Esophagus muscularis mucosa (tissue), 4 donors: ENCODE measurements at regions not wholly inside any gene's neighbourhood (a gene's known extent, or its start where the extent isn't known, plus 50 kb on each side); places are given as distances from the start of the nearest gene placed in this dataset.

Experiments
- DNase-seq: peaks from one replicate; pipeline ENCODE4 v3.0.0-alpha.2; 2017; ENCODE audit errors: extremely low spot score
- H3K27ac ChIP-seq, 4 donors: fragments of 200-600 bp; sonication (generic); replicated peaks in 1 of 4; 1 replicate in 3 of 4; 2 replicates in 1 of 4; pipeline ENCODE4 v1.5.1; 2016 to 2019; ENCODE audit warnings: mild to moderate bottlenecking in 1 of 4
- H3K27me3 ChIP-seq, 4 donors: fragments of 200-600 bp; sonication (generic); one replicate each; pipeline versions ENCODE4 v1.5.1 to v1.6.0; 2016 to 2019
- H3K36me3 ChIP-seq, 4 donors: fragments of 200-600 bp; sonication (generic); one replicate each; pipeline ENCODE4 v1.5.1; 2016 to 2019
- H3K4me1 ChIP-seq, 4 donors: fragments of 200-600 bp; sonication (generic); one replicate each; pipeline ENCODE4 v1.5.1; 2016 to 2019
- H3K4me3 ChIP-seq, 4 donors: fragments of 200-600 bp; sonication (generic); 1 replicate in 2 of 4; 2 replicates in 2 of 4; pipeline ENCODE4 v1.5.1; 2016 to 2019; ENCODE audit warnings: mild to moderate bottlenecking in 4 of 4, moderate library complexity in 1 of 4
- H3K9me3 ChIP-seq, 4 donors: fragments of 200-600 bp; sonication (generic); 1 replicate in 3 of 4; 2 replicates in 1 of 4; pipeline ENCODE4 v1.5.1; 2016 to 2019
- EP300 ChIP-seq: sonication (generic); formaldehyde crosslinking; IDR thresholded peaks from one replicate; pipeline ENCODE4 v1.6.1; 2017; ENCODE audit warnings: antibody characterized with exemption
- POLR2A ChIP-seq: fragments of 450-650 bp; IDR thresholded peaks from one replicate; pipeline ENCODE4 v1.6.1; 2017; ENCODE audit warnings: antibody characterized with exemption, moderate library complexity, mild to moderate bottlenecking, low read depth
- POLR2AphosphoS5 ChIP-seq, 2 donors: sonication (generic); formaldehyde crosslinking; IDR thresholded peaks; one replicate each; pipeline ENCODE4 v1.6.1; 2017; ENCODE audit warnings: antibody characterized with exemption in 2 of 2
- WGBS: methylation state at CpG from one replicate; pipeline ENCODE4 v1.1.5; 2018; 5-methylcytosine and 5-hydroxymethylcytosine counted together
- intact Hi-C: fragments of 100-400 bp; cut with DNase I; formaldehyde crosslinking; loops from one replicate; pipeline ENCODE4 v1.15.1; 2023
- TF ChIP-seq, protein P1 (sequence below), 3 experiments: fragments of 200-600 bp in 2 of 3; fragments of 450-650 bp in 1 of 3; sonication (generic) in 2 of 3; IDR thresholded peaks; one replicate each; pipeline ENCODE4 v1.5.1; 2017 to 2019; ENCODE audit warnings: antibody characterized with exemption in 3 of 3, mild to moderate bottlenecking in 2 of 3, moderate library complexity in 1 of 3

DNA sequence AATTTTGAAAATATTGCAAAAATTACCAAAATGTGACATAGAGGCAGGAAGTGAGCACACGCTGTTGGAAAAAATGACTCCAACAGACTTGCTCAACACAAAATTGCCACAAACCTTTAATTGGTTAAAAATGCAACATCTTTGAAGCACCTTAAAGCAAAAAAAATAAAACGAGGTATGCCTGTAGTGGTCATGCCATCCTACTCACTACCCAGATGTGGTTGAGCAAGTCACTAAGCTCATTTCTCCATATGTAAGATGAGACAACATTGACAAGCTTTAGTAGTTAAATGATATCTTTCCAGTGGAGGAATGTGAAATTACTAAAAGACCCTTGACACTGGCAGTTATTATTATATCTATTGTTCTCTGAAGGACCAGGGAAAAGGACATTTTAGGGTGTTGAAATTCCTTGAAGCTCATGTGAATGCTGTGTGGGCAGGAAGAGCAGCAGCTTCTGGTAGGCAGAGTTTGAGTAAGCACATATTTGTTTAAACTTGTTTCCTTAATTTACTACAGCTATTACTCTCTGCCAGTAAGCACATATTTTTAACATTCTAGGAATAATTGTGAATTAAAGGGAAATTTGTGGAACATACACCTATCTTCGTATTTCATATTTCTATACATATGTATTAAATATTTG, 131.6 kb upstream of the P2RY1 start:
- Histone ChIP-seq H3K36me3 (no peaks in the 10 kb centered on the region), H3K27ac (no peak overlapping the region), H3K9me3 (no peaks in the 10 kb centered on the region), H3K4me3 (no peak overlapping the region), H3K4me1 (no peaks in the 10 kb centered on the region), H3K27me3 (no peaks in the 10 kb centered on the region)
- TF ChIP-seq, protein P1, sequence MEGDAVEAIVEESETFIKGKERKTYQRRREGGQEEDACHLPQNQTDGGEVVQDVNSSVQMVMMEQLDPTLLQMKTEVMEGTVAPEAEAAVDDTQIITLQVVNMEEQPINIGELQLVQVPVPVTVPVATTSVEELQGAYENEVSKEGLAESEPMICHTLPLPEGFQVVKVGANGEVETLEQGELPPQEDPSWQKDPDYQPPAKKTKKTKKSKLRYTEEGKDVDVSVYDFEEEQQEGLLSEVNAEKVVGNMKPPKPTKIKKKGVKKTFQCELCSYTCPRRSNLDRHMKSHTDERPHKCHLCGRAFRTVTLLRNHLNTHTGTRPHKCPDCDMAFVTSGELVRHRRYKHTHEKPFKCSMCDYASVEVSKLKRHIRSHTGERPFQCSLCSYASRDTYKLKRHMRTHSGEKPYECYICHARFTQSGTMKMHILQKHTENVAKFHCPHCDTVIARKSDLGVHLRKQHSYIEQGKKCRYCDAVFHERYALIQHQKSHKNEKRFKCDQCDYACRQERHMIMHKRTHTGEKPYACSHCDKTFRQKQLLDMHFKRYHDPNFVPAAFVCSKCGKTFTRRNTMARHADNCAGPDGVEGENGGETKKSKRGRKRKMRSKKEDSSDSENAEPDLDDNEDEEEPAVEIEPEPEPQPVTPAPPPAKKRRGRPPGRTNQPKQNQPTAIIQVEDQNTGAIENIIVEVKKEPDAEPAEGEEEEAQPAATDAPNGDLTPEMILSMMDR (IDR thresholded peaks at IDR 0.05), result no peak
- TF ChIP-seq POLR2A, result no peak
- TF ChIP-seq POLR2AphosphoS5 (IDR thresholded peaks at IDR 0.05), result no peak
- no peak for TF ChIP-seq EP300
- 60% methylated on average over 3 of the region's 3 CpGs for WGBS
- intact Hi-C loops, result no loop called here
- no peak for DNase-seq

DNA sequence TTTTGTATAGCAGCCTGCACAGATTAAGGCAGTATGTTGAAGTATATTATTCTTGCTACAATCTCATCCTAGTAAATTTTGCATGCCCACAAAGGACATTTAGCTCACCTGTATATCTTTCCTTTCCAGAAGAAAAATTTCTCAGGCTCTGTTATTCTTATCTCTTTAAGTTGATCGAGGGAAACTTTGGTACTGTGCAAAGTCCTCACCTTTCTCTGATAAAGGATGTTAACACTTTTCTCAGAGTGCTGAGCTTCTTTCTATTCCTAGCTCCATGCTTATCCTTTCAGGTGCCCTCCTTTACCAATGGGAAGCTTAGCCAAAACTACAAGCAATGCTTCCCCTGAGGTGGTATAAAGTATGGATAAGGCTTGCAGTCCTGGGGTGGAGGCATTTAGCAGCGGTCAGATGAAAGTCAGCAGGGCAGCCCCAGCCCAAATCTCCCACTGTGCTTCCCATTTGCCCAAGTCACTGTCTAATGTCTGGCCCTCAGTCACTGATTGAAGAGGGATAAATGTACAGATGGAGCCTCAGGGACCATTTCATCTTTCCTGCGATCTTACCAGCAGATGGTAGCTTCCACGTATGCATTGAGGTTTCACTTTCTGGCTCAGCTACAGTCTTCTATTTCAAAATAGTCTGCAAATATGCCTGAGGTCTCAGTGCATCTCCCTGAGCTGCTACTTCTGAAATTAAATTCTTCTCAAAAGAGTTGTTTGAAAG, 127.8 kb upstream of the P2RY1 start:
- no peak overlapping the region for H3K27ac ChIP-seq
- TF ChIP-seq POLR2A (no peak), EP300 (no peak), POLR2AphosphoS5 (IDR thresholded peaks at IDR 0.05) (no peak)
- TF ChIP-seq, protein P1 (IDR thresholded peaks at IDR 0.05), result no peak
- no peak for DNase-seq
- intact Hi-C loops, result no loop called here
- H3K36me3 ChIP-seq, result no peaks in the 10 kb centered on the region
- H3K4me1 ChIP-seq, result no peaks in the 10 kb centered on the region
- 65% methylated on average over 4 of the region's 4 CpGs for WGBS
- no peak overlapping the region for H3K4me3 ChIP-seq
- no peaks in the 10 kb centered on the region for H3K9me3 ChIP-seq
- H3K27me3 ChIP-seq, result no peaks in the 10 kb centered on the region

DNA sequence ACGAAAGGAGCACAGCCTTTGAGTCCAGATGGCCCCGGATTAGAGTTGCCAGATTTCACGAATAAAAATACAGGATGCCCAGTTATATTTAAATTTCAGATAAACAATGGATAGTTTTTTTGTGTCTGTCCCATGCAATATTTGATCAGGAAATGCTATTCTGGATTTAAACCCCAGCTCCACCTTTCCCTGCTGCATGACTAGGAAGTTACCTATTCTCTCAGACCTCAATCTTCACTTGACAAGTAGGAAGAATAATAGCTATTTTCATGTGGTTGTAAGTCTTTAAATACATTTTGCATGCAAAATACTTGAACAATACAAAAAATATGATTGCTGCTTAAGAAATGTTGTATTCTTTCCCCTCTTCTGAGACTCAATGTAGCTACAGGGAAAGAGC, 125.3 kb upstream of the P2RY1 start:
- Histone ChIP-seq H3K27me3 (no peaks in the 10 kb centered on the region), H3K27ac (no peak overlapping the region), H3K4me3 (no peak overlapping the region), H3K36me3 (no peaks in the 10 kb centered on the region), H3K9me3 (no peaks in the 10 kb centered on the region), H3K4me1 (no peaks in the 10 kb centered on the region)
- TF ChIP-seq, protein P1 (IDR thresholded peaks at IDR 0.05), result no peak
- no peak for TF ChIP-seq POLR2A
- 82% methylated on average over 3 of the region's 3 CpGs for WGBS
- intact Hi-C loops, result no loop called here
- DNase-seq, result no peak

DNA sequence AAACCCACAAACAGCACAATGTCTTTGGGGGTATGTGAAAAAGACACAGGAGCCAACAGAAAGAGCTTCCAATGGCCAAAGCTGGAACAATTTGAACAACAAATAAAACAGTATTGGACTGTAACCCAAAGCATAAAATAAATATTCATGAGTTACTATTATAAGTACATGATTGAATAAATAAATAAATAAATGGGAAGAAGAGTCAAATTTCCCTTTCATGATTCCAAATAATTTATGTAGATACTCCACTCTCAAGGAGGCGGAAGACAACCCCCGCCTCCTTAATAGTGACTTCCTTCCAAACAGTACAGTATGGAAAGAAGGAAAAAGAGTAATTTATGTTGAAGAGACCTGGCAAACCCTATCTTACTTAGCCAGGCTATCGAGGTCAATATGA, 124.4 kb upstream of the P2RY1 start:
- TF ChIP-seq, protein P1 (IDR thresholded peaks at IDR 0.05), result no peak
- TF ChIP-seq EP300, result no peak
- TF ChIP-seq POLR2AphosphoS5 (IDR thresholded peaks at IDR 0.05), result no peak
- no peak for TF ChIP-seq POLR2A
- WGBS, result 90% methylated on average over 3 of the region's 3 CpGs
- intact Hi-C loops, result no loop called here
- no peaks in the 10 kb centered on the region for H3K27me3 ChIP-seq
- H3K4me3 ChIP-seq, result no peak overlapping the region
- no peak for DNase-seq
- H3K4me1 ChIP-seq, result no peaks in the 10 kb centered on the region
- no peaks in the 10 kb centered on the region for H3K36me3 ChIP-seq
- no peaks in the 10 kb centered on the region for H3K9me3 ChIP-seq
- no peak overlapping the region for H3K27ac ChIP-seq
